GM21717 (cell line): ENCODE measurements at regions not wholly inside any gene's neighbourhood (a gene's known extent, or its start where the extent isn't known, plus 50 kb on each side); places are given as distances from the start of the nearest gene placed in this dataset.
"Not testable (repeated sequence)": the region's sequence is repeated elsewhere in the genome, so short reads cannot be mapped to it uniquely, and the experiment has no call there.

Source experiments
- ATAC-seq: cut with Tn5 transposase; IDR thresholded peaks from one replicate; pipeline ENCODE4 v1.9.1; 2021; ENCODE audit warnings: mild to moderate bottlenecking, moderate library complexity; ENCODE audit not compliant: unreplicated experiment

GRCh38 chr7:125279961-125280360 lies 350.3 kb upstream of the POT1 start:
- no peak for ATAC-seq

- ATAC-seq, result no peak
Measured at GRCh38 chr7:125278318-125278717, 348.7 kb upstream of the POT1 start.

- not testable (repeated sequence) for ATAC-seq
Measured at GRCh38 chr7:125274742-125275141, 345.1 kb upstream of the POT1 start.

- not testable (repeated sequence) for ATAC-seq
Measured at GRCh38 chr7:125264174-125264856, 334.7 kb upstream of the POT1 start.

GRCh38 chr7:125258876-125259417 lies 329.3 kb upstream of the POT1 start:
- not testable (repeated sequence) for ATAC-seq

- ATAC-seq, result no peak
Measured at GRCh38 chr7:125257617-125258016, 328.0 kb upstream of the POT1 start.

- no peak for ATAC-seq
Measured at GRCh38 chr7:125256446-125256845, 326.8 kb upstream of the POT1 start.

GRCh38 chr7:125255810-125256209 lies 326.2 kb upstream of the POT1 start:
- ATAC-seq, result no peak

- ATAC-seq, result no peak
Measured at GRCh38 chr7:125254566-125254965, 324.9 kb upstream of the POT1 start.

- no peak for ATAC-seq
Measured at GRCh38 chr7:125253452-125254190, 324.0 kb upstream of the POT1 start.

- ATAC-seq, result no peak
Measured at GRCh38 chr7:125247514-125248098, 318.0 kb upstream of the POT1 start.

- no peak for ATAC-seq
Measured at GRCh38 chr7:125246706-125247105, 317.1 kb upstream of the POT1 start.

- ATAC-seq, result no peak
Measured at GRCh38 chr7:125241548-125241947, 311.9 kb upstream of the POT1 start.

GRCh38 chr7:125222596-125222995 lies 293.0 kb upstream of the POT1 start:
- ATAC-seq, result no peak

- ATAC-seq, result no peak
Measured at GRCh38 chr7:125218076-125218475, 288.5 kb upstream of the POT1 start.

- ATAC-seq, result no peak
Measured at GRCh38 chr7:125201002-125201401, 271.4 kb upstream of the POT1 start.

GRCh38 chr7:125197731-125198393 lies 268.2 kb upstream of the POT1 start:
- no peak for ATAC-seq

GRCh38 chr7:125195156-125195555 lies 265.5 kb upstream of the POT1 start:
- no peak for ATAC-seq

GRCh38 chr7:125193263-125193662 lies 263.6 kb upstream of the POT1 start:
- no peak for ATAC-seq

- no peak for ATAC-seq
Measured at GRCh38 chr7:125184801-125185200, 255.2 kb upstream of the POT1 start.

GRCh38 chr7:125181569-125182267 lies 252.1 kb upstream of the POT1 start:
- not testable (repeated sequence) for ATAC-seq
